GM21786 (cell line): ENCODE measurements at regions not wholly inside any gene's neighbourhood (a gene's known extent, or its start where the extent isn't known, plus 50 kb on each side); places are given as distances from the start of the nearest gene placed in this dataset.

Experiments
- ATAC-seq: cut with Tn5 transposase; IDR thresholded peaks from one replicate; pipeline ENCODE4 v1.9.1; 2021; ENCODE audit not compliant: unreplicated experiment

DNA sequence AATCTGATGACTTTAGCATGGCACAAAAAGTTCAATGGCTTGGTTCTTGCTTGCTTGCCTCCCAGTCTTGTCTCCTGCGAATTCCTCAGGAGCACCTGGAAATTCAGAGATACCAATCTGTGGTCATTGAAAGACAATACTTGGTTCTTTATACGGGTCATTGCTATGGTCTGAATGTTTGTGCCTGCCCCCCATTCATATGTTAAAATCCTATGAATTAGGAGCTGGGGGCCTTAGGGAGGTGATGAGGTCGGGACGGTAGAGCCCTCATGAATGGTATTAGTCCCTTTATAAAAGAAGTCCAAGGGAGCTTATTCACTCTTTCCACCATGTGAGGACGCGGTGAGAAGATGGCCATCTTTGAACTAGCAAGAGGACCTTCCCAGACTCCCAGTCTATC lies 721.8 kb downstream of the UTRN start:
- no peak for ATAC-seq

DNA sequence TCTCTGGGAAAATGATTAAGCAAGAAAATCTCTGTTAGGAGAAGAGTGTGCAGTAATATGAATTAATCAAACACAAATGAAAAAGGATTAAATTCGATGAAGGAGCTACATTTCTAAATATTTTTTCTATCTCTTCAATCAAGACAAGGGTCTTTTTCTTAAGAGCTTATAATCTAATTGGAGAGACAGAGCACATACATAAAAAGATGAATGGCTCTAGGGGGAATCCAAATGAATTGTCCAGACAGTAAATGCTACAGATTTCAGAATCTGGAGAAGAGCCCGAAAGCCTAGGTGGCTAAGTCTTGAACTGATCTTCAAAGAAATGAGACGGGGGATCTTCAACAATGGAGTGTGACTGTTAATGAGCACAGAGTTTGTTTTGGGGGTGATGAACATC lies 723.6 kb downstream of the UTRN start:
- ATAC-seq: no peak

DNA sequence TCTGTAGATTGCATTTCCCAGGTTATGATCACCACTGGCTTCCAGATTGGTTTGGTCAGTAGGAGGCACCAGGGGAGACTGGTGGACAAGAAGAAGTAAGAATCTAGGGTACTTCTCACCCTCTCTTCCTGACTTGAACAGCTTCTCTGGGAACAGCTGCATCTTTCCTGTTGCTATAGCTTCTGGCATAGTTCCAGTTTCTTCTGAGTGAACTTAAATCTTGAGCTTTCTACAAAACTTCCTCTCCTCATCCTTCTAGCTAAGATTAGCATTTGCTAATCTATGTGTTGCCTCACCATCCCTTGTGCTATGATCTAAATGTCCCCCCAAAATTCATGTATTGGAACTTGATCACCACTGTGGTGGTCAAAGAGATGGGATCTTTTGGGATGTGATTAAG lies 724.6 kb downstream of the UTRN start:
- ATAC-seq: no peak

DNA sequence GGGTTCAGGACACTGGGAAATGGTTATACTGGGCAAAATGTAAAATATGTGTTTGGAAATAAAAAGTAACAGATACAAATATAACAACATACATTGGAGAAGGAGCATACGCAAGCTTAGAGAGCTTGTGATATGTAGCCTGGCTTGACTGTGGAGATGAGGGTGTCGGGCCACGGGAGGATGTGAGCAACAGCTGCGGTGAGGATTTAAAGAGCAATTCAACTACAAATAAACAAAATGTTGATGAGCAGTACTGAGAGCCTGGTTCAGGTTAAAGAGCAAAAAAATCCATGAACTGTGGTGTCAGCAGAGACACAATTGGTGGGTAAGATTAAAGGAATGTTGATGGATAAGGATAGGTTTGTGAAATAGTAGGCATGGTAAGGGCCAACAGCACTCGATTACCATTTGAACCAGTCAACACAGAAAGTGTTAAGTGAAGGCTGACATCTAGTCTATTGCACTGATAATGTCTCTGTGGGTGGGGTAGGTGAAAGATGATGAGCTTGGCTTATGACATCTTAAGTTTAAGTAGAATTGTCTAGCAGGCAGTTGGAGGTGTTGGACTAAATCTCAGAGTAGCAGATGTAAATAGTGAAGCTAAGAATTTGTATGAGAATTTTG lies 723.2 kb downstream of the EPM2A start:
- no peak for ATAC-seq

DNA sequence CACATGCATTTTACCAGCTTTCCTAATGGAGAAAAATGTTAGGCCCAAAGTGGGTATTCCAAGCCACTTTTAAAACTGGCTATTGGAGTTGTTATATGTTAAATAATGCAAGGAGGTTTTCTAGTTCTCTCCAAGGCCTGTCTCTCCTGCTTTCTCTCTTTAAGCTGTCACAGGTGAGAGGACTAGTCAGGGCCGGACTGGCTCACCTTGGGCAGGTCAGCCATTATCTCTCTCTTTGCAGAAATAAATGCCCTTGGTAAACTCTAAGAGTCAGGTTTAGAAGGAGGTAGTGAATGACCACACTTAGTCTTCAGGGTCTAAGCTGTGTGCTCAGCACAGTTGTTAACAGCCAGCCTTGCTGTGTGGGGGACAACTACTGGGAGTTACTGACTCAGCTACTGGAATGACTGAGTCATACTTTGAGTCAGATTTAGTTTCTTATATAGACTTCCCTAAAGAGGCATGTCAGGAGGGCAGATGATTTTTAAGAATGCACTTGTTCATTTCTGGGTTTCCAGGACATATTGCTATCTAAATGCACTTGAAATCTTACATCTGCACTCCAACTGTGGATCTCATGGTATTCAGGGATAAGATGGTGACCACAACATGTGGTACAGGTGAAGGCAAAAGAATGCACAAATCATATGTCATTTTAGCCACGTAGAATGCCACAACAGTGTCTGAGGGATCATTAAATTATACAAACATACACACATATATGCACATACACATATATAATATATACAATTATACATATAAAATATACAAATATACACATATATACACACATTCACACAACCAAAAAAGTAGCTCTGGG lies 719.4 kb downstream of the EPM2A start:
- peak; percentile 96 for ATAC-seq

DNA sequence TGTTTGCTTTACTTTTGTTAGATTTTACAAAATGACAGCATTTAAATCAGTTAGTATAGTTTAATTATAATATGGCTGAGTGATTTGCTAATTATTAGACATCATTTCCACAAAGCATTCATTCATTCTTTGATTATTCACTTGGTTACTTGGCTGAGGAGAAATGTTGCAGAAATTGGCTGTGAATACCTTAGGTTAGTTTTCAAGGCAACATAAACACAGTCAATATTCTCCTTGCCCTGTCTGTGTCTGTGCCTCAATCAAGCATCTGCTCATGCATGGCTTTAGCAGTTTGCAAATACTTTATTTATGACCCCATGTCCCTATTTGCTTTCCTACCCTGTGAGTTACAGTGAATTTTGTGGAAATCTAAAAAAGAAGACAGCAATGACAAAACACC lies 718.3 kb downstream of the EPM2A start:
- ATAC-seq: no peak

DNA sequence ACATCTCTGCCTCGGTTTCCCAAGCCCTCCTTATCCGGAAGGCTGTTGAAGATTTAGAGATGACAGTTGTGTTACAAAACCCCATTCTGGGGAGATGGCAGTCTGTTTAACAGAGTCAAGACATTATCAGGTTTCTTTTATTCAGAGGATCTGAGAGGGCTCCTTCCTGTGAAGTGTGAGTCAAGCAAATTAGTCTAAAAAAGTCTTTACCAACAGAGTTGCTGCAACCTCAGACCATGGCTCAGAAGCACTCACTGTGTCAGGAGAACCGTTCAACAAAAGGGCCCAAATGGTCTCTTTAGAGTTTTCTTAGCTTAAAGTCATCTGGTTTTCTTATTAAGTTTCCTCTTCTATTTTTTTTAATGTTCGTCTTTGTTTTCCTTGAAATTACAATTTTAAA lies 717.8 kb downstream of the EPM2A start:
- no peak for ATAC-seq

DNA sequence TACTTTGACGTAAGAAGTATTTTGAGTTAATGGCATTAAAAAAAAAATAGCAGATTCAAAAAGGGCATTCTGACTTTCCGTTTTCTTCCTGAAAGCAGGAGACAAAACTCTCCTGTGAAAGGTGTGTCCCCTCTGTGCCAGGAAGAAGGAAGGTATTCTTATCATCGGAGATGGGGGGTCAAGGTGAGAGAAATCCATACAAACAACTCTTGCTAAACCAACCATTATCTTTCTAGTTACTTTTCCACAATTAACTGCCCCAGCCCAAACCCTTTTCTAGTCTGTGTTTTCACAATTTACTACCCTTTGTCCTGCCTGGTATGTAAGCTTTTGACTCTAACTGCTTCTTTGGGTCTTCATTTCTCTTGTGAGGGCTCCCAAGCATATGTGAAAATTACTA lies 717.3 kb downstream of the EPM2A start:
- ATAC-seq: no peak

DNA sequence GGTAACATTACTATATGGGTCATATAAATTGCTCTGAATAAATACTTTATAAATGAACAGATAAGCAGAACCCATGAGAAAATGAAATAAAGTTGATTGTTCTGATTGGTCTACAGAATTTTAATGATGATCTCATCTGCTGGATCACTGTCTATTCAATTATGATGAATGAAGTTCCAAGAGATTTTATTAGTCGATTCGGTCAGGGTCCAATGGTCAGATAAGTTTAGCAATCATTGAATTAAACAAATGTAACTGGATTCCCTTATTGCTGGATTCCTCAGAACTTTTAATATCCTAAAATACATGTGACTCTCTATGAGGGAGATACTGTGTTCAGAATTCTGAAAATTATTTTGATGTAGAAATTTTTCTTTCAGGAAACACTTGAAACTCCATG lies 715.2 kb downstream of the EPM2A start:
- no peak for ATAC-seq

DNA sequence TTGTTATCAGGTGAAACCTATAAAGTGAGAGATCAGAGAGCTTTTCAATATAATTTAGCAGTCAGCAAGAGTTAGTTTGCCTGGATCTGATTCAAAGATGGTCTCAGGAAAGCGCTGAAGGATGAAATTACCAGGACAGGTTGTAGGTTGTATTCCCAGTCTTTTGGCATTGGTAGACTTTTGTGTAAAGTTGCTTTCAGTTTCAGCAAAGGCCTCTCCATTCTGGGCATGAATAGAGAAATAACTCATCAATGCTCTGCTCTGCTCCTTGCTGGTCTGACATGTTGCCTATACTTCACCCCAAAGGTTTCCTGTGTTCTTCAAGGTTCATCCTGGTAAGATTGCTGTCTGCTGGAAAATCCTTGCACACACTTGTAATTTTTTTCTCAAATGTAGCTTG lies 714.8 kb downstream of the EPM2A start:
- ATAC-seq: no peak

DNA sequence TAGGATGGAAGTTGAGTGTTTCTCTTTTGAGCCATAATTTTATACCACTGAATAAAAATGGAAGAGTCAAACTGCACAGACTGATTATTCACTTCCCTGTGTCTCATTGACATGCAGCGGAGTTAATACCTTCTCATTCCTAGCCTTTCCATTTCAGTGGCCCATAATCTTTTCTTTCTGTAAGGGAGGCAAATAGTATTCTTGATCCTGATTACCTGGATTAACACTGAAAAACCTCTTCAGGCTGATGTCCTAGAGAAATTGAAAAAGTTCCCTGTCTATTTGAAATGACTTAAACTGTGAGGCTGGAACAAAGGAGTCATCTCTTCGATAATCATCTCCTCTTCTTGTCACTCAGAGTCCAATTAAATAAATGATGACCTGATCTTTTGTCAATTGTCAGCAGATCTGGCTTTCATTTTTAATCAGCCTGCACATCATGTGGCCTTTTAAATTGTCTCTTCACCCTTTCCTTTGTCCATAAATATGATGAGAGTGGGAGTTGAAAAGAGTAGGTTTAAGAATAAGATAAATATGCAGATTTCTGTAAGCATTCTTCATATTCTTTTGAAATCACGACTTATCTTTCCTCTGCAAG lies 713.0 kb downstream of the EPM2A start:
- ATAC-seq: no peak

DNA sequence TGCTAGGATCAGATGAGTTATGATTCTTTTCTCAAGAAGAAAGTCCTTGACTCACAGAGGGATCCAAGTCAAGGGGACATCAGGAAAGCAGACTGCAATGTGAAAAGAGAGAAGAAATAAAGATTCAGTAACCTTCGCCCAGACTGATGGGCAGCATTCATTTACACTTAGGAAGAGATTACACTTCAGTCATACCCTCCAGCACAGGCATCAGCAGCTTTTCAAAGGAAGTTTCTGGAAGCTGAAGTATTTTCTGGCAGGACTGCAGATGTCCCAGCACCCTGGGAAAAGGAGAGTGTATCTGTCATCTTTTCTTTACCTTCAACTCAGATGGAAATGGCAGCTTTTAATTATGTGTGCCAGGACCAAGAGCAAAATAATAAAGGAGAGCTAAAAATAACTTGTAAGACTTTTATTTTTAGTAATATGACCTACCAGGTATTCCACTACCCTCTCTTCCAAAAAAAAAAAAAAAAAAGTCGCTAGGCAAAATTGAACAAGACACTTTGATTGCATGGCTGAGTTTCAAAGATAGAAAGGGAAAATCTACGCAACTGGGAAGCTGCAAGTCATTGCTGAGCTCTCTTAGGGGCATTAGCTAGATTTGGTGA lies 712.1 kb downstream of the EPM2A start:
- ATAC-seq: no peak

DNA sequence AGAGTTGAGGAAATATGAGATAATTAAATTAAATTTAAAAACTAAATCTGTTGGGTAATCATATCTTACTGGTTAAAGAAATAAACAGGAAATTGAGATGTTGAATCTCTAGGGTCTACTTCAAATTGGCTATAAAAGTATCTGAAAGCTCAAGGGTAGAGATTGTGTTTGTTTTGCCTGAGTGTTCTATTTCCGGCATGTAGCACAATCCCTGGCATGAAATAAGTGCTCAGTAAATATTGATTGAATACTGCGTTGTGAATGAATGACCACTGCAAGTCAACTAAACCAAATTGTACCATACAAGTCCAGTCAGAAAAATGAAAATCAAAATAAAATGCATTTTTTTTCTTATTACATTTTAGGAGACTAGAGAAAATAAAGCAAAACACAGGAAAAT lies 709.8 kb downstream of the EPM2A start:
- ATAC-seq: no peak

DNA sequence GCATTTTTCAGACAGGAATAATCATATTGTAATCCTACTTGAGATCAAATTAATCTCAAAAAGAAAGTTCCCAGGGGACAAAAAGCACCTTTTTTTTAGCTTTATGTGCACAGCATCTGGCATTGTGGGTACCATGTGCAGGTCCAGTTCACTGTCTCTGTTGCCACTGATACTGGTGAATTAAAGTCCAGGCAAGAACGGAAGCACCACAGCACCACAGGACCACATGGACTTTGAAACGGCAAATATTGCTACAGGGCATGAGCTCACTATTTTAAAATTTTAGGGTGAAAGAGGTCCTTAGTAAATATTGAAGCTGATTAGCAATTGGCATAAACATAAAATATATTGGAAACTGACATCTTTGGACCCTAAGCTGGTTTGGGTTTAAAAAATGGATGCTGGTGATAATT lies 709.0 kb downstream of the EPM2A start:
- ATAC-seq: no peak

DNA sequence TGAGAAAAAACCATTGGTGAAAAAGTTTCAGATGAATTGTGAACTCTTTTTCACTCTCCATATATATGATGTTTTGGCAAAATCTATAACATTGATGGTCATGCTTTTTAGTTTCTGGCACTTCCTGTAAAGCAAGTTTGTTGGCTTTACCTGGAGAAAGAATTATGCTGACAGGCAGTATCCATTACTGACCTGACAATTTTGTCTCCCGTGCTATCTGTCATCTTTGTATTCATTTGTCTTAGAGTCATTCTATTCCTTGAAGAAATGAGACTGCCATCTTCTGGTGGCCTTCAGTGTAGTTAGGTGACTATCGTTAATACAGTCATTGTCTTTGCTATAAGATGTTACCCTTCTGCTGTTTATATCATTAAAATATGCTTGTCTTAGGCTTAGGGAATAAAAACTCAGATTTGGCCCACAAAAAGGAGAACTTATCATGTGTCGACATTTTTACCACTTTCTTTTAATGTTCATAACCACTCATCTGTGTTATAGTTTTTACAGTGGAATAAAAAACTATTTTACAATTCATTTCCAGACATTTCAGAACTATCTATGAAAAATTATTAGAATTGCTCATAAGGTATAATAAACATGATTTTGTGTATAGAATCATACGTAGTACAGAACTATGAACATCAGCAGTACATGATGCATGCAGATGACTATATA lies 707.0 kb downstream of the EPM2A start:
- ATAC-seq: peak; percentile 66

DNA sequence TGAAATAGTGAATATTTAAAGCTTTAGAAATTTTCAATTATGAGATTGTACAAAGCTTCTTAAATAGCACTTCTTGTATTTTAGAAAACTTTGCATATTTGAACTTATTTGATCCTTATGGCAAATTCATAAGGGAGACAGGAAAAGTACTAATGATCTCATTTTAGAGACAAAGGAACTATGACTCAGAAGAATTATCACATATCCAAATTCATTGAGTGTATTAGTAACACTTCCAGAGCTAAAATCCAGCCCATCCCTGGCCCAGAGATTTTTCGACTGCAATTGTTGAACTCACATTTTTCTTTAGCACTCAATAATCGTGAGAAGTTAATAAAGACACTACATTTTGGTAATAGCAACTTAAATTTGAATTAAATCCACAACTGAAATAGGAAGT lies 704.3 kb downstream of the EPM2A start:
- ATAC-seq: no peak

DNA sequence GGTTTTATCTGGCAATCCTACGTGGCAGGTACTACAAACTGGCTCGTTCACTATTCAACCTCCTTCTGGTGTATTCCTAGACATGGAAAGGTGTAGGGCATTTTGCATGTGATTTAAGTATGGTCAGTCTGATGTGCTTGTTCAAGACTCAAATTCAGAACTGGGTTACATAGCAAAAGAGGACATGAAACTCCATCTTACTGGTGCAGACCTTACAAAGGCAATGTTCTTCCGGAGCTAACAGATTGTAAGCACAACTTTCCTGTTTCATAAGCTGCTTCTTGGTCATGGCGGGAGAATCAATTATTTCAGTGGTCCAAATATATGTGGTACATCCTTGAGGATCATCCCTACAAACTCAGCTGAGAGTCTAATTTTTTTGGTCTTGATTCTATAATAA lies 703.4 kb downstream of the EPM2A start:
- no peak for ATAC-seq

DNA sequence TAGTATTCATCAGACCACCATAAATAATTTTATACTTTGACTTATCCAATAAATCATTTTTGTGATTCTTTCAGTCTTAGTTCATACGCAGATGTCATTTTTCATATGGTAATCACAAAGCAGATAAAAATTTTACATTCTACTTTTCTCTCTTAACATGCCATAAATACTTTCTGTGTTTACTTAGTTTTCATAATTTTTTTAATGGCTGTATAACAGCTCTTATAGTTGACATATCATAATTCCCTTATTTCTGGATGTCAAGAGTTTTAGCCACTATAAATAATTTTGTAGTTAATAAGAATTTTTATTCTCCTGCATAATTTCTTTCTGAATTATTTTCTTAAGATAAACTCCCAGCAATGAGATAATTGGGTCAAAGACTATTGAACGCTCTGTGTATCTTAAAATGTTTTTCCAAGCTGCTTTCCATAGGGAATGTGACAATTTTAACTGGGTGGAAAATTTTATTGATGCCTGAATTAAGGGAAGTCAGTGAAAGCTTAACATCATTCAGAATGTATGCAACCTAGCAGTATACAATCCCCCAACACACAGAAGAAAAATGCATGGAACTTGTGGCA lies 702.7 kb downstream of the EPM2A start:
- ATAC-seq: no peak

DNA sequence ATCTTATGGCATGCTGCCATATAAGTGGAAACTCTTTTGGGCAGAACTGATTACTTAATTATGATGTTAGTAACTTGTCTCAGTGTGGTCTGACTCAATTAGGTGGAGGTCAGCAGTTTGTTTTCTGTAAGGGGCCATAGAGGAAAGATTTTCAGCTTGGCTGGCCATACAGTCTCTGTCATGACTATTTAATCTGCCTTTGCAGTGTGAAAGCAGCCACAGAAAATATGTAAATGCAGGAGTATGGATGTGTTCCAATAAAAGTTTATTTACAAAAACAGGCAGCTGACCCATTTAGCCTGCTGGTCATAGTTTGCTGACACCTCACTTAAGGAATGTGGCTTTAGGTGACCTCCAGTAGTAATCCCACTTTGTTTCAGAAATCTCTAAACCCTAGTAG lies 700.7 kb downstream of the EPM2A start:
- ATAC-seq: no peak

DNA sequence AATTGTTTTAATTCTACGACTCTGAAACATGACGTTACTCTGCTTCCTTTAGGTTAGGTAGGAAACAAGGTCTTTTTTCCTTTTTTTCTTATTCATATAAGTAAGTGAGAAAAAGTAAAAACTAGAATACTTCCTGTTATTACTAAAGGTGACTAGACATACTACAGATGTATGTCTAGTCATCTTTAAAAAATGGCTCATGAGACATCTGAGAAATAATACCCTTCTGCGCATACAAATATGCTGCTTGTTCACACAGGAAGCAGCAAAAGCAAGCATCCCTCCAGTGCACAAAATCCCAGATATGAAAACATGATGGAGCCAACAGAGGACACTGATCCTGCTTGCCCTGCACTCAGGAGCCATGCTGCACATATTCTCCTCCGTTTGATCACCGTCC lies 699.1 kb downstream of the EPM2A start:
- no peak for ATAC-seq
